MCF 10A (cell line): ENCODE measurements at regions not wholly inside any gene's neighbourhood (a gene's known extent, or its start where the extent isn't known, plus 50 kb on each side); places are given as distances from the start of the nearest gene placed in this dataset.

Experiments used
- BruUV-seq: library from RNA; stranded (reverse); fragments of 400-500 nt; replicated peaks from 2 replicates; lab custom pipeline; 2021; lab: Mats Ljungman, UMichigan
- CTCF ChIA-PET: fragments of 300-600 bp; sonication (Branson Sonifier 250); formaldehyde crosslinking; extraction: SDS; loops from one replicate; lab custom pipeline; 2021; ENCODE audit warnings: antibody characterized with exemption, inconsistent platforms; lab: Yijun Ruan, JAX
- POLR2A ChIA-PET: fragments of 300-600, 350-650 bp; sonication (Branson Sonifier 250); formaldehyde crosslinking; extraction: SDS; loops from one replicate; lab custom pipeline; 2020; ENCODE audit warnings: antibody characterized with exemption, inconsistent platforms; lab: Yijun Ruan, JAX
- DNase-seq: peaks from one replicate; pipeline ENCODE4 v3.0.0-alpha.2; 2018; ENCODE audit not compliant: unreplicated experiment
- H3K27ac Mint-ChIP-seq: one replicate; pipeline ENCODE4 v1.8.0; 2022; ENCODE audit warnings: mild to moderate bottlenecking, low read depth, mixed read lengths; ENCODE audit not compliant: unreplicated experiment
- H3K27me3 Mint-ChIP-seq: one replicate; pipeline ENCODE4 v1.8.0; 2022; ENCODE audit warnings: mixed read lengths; ENCODE audit not compliant: insufficient read depth, unreplicated experiment
- H3K36me3 Mint-ChIP-seq: one replicate; pipeline ENCODE4 v1.8.0; 2022; ENCODE audit warnings: mild to moderate bottlenecking, moderate library complexity, mixed read lengths; ENCODE audit not compliant: insufficient read depth, unreplicated experiment
- H3K4me1 Mint-ChIP-seq: one replicate; pipeline ENCODE4 v1.8.0; 2022; ENCODE audit warnings: mixed read lengths; ENCODE audit not compliant: insufficient read depth, unreplicated experiment
- H3K4me3 Mint-ChIP-seq: one replicate; pipeline ENCODE4 v1.8.0; 2022; ENCODE audit warnings: mild to moderate bottlenecking, moderate library complexity, mixed read lengths; ENCODE audit not compliant: unreplicated experiment
- H3K9me3 Mint-ChIP-seq: one replicate; pipeline ENCODE4 v1.8.0; 2022; ENCODE audit warnings: mixed read lengths; ENCODE audit not compliant: unreplicated experiment
- CTCF ChIP-seq: fragments of 200-600 bp; IDR thresholded peaks from one replicate; pipeline ENCODE4 v1.8.0; 2022; ENCODE audit warnings: antibody characterized with exemption, mild to moderate bottlenecking; ENCODE audit not compliant: unreplicated experiment
- intact Hi-C: fragments of 100-400 bp; cut with micrococcal nuclease; formaldehyde crosslinking; loops from 2 replicates; pipeline ENCODE4 v1.14.1; 2022

DNA sequence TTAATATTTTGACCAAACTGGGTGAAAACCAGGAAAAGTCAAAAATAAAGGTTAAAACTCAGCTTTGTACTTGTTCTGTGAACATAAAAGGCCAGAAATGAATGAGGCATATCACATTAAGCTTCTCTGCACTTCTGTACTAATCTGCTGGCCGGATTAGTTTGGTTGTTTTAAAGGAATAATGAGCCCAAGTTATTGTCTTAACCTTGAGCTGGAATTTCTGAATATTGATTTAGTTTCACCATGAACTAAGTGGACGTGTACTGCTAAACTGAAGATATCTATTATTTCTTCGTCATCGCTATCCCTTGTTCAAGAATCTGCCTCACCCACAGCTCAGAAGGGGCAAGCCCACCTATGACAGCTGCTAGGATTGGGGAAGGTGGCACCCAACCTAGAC lies 101.1 kb upstream of the FRMD4A start:
- TF ChIP-seq CTCF, result no peak
- H3K4me1 Mint-ChIP-seq, result no peaks in the 10 kb centered on the region
- H3K4me3 Mint-ChIP-seq, result no peak overlapping the region
- no TSS peak for BruUV-seq
- intact Hi-C loops, result no loop called here
- CTCF ChIA-PET, result no interaction called here
- no peak for DNase-seq
- no peaks in the 10 kb centered on the region for H3K9me3 Mint-ChIP-seq
- H3K36me3 Mint-ChIP-seq, result no peaks in the 10 kb centered on the region
- POLR2A ChIA-PET, result no interaction called here
- H3K27me3 Mint-ChIP-seq, result no peaks in the 10 kb centered on the region
- no peak overlapping the region for H3K27ac Mint-ChIP-seq

DNA sequence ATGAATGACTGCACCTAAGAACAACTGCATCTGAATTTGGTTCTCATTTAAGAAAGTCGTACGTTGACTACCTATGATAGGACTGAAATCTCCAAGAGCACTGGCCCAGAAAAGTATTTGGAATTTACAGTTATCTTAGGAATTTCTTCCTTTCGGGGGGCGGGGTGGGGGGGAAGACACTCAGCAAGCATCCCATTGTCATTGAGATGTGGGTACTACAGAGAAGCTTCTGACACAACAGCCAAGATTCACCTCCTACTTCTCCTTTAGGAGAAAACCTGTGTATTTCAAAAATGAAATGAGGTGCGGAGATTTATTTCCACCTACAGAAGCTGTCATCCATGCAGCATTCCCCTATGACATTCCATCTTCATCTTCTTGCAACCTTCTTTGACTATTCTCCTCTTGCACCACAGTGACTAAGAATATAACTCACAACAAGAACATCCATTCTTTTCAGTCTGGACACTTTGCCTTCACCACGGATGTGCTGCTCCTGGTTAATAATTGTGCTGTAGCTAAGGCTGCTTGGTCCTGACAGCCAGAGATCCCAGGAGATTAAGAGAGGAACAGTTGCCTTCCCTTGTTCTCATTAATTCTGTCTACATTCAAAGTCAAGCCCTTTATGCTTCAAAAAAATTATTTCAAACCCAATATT lies 98.4 kb upstream of the FRMD4A start:
- no TSS peak for BruUV-seq
- H3K4me3 Mint-ChIP-seq, result no peak overlapping the region
- POLR2A ChIA-PET, result interaction anchor here (0.6 kb wide), 1 partner anchor 47 kb away, joined by 3 read pairs; no protein-coding TSS in a partner anchor

GRCh38 chr10:14425034-14425433 lies 94.3 kb upstream of the FRMD4A start:
- no peak for TF ChIP-seq CTCF
- H3K4me1 Mint-ChIP-seq, result no peaks in the 10 kb centered on the region
- no peak for DNase-seq
- H3K4me3 Mint-ChIP-seq, result no peak overlapping the region
- H3K27ac Mint-ChIP-seq, result no peak overlapping the region
- ChIA-PET CTCF (interaction anchor here (0.6 kb wide), 1 partner anchor 528 kb away, joined by 5 read pairs; no protein-coding TSS in a partner anchor), POLR2A (no interaction called here)
- intact Hi-C loops, result no loop called here
- H3K9me3 Mint-ChIP-seq, result no peaks in the 10 kb centered on the region
- no peaks in the 10 kb centered on the region for H3K36me3 Mint-ChIP-seq
- H3K27me3 Mint-ChIP-seq, result no peaks in the 10 kb centered on the region
- no TSS peak for BruUV-seq

More for the DNA sequence above, 98.4 kb upstream of the FRMD4A start:
- DNase-seq, result no peak
- no peak overlapping the region for H3K27ac Mint-ChIP-seq
- H3K9me3 Mint-ChIP-seq, result no peaks in the 10 kb centered on the region
- no peaks in the 10 kb centered on the region for H3K4me1 Mint-ChIP-seq
- no peaks in the 10 kb centered on the region for H3K27me3 Mint-ChIP-seq
- H3K36me3 Mint-ChIP-seq, result no peaks in the 10 kb centered on the region
- CTCF ChIA-PET, result interaction anchor here (0.7 kb wide), 1 partner anchor 14 kb away, joined by 3 read pairs; no protein-coding TSS in a partner anchor
- TF ChIP-seq CTCF, result no peak
- intact Hi-C loops, result no loop called here

DNA sequence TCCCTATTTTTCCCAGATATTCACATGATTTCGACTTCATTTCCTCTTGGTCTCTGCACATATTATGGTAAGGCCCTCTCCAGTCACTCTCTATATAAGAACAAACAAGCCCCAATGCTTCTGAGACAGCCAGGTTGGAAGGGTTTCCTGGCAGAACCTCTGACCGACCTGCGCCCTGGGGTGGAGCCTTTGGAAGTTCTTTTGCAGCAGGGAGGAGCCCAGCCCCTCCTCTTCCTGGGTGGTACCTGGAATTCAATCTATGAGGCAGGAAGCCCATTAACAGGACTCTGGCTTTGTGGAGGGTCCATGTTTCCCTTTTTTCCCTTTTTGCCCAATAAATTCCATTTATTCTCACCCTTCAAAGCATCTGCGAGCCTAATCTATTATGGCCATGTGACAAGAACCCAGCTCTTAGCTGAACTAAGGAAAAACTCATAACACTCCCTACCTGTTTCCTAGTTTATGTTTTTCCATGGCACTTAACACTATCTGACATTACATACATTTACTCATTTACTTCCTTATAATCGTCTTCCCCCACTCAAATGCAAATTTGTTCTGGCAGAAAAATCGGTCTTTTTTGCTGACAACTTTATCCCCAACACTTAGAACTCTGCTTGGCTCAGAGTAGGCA lies 92.5 kb upstream of the FRMD4A start:
- H3K27ac Mint-ChIP-seq, result no peak overlapping the region
- ChIA-PET CTCF (no interaction called here), POLR2A (no interaction called here)
- H3K4me1 Mint-ChIP-seq, result no peaks in the 10 kb centered on the region
- no peak for DNase-seq
- TF ChIP-seq CTCF, result no peak
- no peak overlapping the region for H3K4me3 Mint-ChIP-seq
- no peaks in the 10 kb centered on the region for H3K36me3 Mint-ChIP-seq
- no peaks in the 10 kb centered on the region for H3K9me3 Mint-ChIP-seq
- BruUV-seq, result no TSS peak
- intact Hi-C loops, result no loop called here
- H3K27me3 Mint-ChIP-seq, result no peaks in the 10 kb centered on the region
